H1 (cell line): ENCODE measurements at regions not wholly inside any gene's neighbourhood (a gene's known extent, or its start where the extent isn't known, plus 50 kb on each side); places are given as distances from the start of the nearest gene placed in this dataset.

Source experiments
- HDAC2 ChIP-seq, 2 experiments: fragments of 300-600 bp in 1 of 2; sonication (generic) in 1 of 2; IDR thresholded peaks; 2 replicates each; pipeline ENCODE4 v1.6.1; 2011 to 2012; ENCODE audit warnings: low read depth in 2 of 2, low read length in 2 of 2, mild to moderate bottlenecking in 2 of 2, moderate library complexity in 2 of 2, borderline replicate concordance in 1 of 2, inconsistent platforms in 1 of 2
- RBBP5 ChIP-seq: IDR thresholded peaks from 2 replicates; pipeline ENCODE4 v1.7.1; 2012; ENCODE audit warnings: low read depth, mild to moderate bottlenecking, inconsistent platforms, low read length, moderate library complexity, borderline replicate concordance

DNA sequence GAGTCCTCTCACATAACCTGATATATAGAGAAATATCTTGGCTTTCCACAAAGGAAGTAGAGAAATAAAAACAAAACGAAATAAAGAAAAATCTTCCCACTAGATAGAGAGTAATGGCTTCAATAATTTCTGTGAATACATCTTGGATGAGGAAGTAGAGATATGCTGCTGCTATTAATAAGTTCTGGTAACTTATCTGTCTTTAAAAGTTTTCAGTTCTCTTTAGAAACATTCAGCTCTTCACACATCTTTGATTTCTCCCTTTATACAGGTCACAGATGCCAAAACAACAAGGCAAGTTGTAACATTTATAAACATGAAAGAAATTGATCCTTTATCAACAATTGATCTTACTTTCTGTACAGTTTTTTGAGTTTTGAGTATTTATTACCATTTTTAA is 615.8 kb downstream of the TRAM1L1 start (continued):
- TF ChIP-seq HDAC2 (IDR thresholded peaks at IDR 0.05; ENCODE audit: borderline replicate concordance in 1 of 2, low read depth in 2 of 2, low read length in 2 of 2): no peak
- TF ChIP-seq RBBP5: no peak
